Tibial nerve (tissue), 4 donors: ENCODE measurements at regions not wholly inside any gene's neighbourhood (a gene's known extent, or its start where the extent isn't known, plus 50 kb on each side); places are given as distances from the start of the nearest gene placed in this dataset.

Source experiments
- DNase-seq, 2 donors: peaks; one replicate each; pipeline ENCODE4 v3.0.0-alpha.2; 2019; ENCODE audit warnings: low spot score in 2 of 2
- H3K27ac ChIP-seq, 4 donors: fragments of 200-600 bp; sonication (generic) in 3 of 4; one replicate each; pipeline ENCODE4 v1.5.1; 2017 to 2019; ENCODE audit warnings: mild to moderate bottlenecking in 1 of 4
- H3K27me3 ChIP-seq, 2 donors: fragments of 200-600 bp; sonication (generic) in 1 of 2; one replicate each; pipeline versions ENCODE4 v1.5.1 to v1.6.0; 2017 to 2019
- H3K36me3 ChIP-seq, 3 donors: fragments of 200-600 bp; sonication (generic); one replicate each; pipeline ENCODE4 v1.5.1; 2018 to 2019
- H3K4me1 ChIP-seq, 4 donors: fragments of 200-600 bp; sonication (generic) in 3 of 4; one replicate each; pipeline ENCODE4 v1.5.1; 2017 to 2019
- H3K4me3 ChIP-seq, 4 donors: fragments of 200-600 bp; sonication (generic) in 3 of 4; one replicate each; pipeline ENCODE4 v1.5.1; 2017 to 2019; ENCODE audit warnings: mild to moderate bottlenecking in 1 of 4, moderate library complexity in 1 of 4
- H3K9me3 ChIP-seq, 4 donors: fragments of 200-600 bp; sonication (generic) in 3 of 4; one replicate each; pipeline ENCODE4 v1.5.1; 2017 to 2019
- EP300 ChIP-seq, 2 donors: sonication (generic); formaldehyde crosslinking; IDR thresholded peaks; one replicate each; pipeline ENCODE4 v1.6.1; 2017; ENCODE audit warnings: antibody characterized with exemption in 2 of 2, mild to moderate bottlenecking in 1 of 2
- POLR2A ChIP-seq, 2 donors: fragments of 450-650 bp; IDR thresholded peaks; one replicate each; pipeline ENCODE4 v1.6.1; 2017; ENCODE audit warnings: antibody characterized with exemption in 2 of 2, mild to moderate bottlenecking in 2 of 2, moderate library complexity in 2 of 2
- WGBS, 2 donors: methylation state at CpG; one replicate each; pipeline ENCODE4 v1.1.5; 2018; 5-methylcytosine and 5-hydroxymethylcytosine counted together
- TF ChIP-seq, protein P1 (sequence below), 5 experiments: fragments of 200-600 bp in 3 of 5; fragments of 450-650 bp in 2 of 5; sonication (generic) in 3 of 5; IDR thresholded peaks; one replicate each; pipeline ENCODE4 v1.5.1; 2016 to 2019; ENCODE audit warnings: antibody characterized with exemption in 5 of 5, mild to moderate bottlenecking in 3 of 5, moderate library complexity in 2 of 5

GRCh38 chr1:213606252-213606820 is 381.4 kb upstream of the PROX1 start:
- Histone ChIP-seq H3K4me1 (peaks cover 0 to 6% (median 3%) of the 10 kb centered on the region in 4 donors), H3K9me3 (no peaks in the 10 kb centered on the region), H3K27me3 (no peaks in the 10 kb centered on the region), H3K4me3 (no peak overlapping the region), H3K36me3 (no peaks in the 10 kb centered on the region), H3K27ac (no peak overlapping the region)
- TF ChIP-seq, protein P1, sequence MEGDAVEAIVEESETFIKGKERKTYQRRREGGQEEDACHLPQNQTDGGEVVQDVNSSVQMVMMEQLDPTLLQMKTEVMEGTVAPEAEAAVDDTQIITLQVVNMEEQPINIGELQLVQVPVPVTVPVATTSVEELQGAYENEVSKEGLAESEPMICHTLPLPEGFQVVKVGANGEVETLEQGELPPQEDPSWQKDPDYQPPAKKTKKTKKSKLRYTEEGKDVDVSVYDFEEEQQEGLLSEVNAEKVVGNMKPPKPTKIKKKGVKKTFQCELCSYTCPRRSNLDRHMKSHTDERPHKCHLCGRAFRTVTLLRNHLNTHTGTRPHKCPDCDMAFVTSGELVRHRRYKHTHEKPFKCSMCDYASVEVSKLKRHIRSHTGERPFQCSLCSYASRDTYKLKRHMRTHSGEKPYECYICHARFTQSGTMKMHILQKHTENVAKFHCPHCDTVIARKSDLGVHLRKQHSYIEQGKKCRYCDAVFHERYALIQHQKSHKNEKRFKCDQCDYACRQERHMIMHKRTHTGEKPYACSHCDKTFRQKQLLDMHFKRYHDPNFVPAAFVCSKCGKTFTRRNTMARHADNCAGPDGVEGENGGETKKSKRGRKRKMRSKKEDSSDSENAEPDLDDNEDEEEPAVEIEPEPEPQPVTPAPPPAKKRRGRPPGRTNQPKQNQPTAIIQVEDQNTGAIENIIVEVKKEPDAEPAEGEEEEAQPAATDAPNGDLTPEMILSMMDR (IDR thresholded peaks at IDR 0.05): no peak
- TF ChIP-seq EP300 (IDR thresholded peaks at IDR 0.05): no peak
- TF ChIP-seq POLR2A (IDR thresholded peaks at IDR 0.05): no peak
- WGBS, 2 donors: 21 to 31% methylated on average over 5 of the region's 5 CpGs
- DNase-seq: no peak

GRCh38 chr1:213613549-213613948 is 374.2 kb upstream of the PROX1 start:
- TF ChIP-seq POLR2A (IDR thresholded peaks at IDR 0.05) (no peak), EP300 (IDR thresholded peaks at IDR 0.05) (no peak)
- TF ChIP-seq, protein P1 (IDR thresholded peaks at IDR 0.05): no peak
- Histone ChIP-seq H3K4me1 (peaks cover 0 to 14% (median 0%) of the 10 kb centered on the region in 4 donors), H3K4me3 (no peak overlapping the region), H3K9me3 (no peaks in the 10 kb centered on the region), H3K27me3 (no peaks in the 10 kb centered on the region), H3K27ac (no peak overlapping the region), H3K36me3 (no peaks in the 10 kb centered on the region)
- DNase-seq: no peak
- 88 to 90% methylated on average over 2 of the region's 2 CpGs for WGBS, 2 donors

GRCh38 chr1:213615226-213615916 is 372.4 kb upstream of the PROX1 start:
- Histone ChIP-seq H3K27ac (no peak overlapping the region), H3K36me3 (no peaks in the 10 kb centered on the region), H3K4me3 (no peak overlapping the region), H3K9me3 (no peaks in the 10 kb centered on the region), H3K27me3 (no peaks in the 10 kb centered on the region), H3K4me1 (peaks cover 0 to 14% (median 0%) of the 10 kb centered on the region in 4 donors)
- TF ChIP-seq POLR2A (IDR thresholded peaks at IDR 0.05): no peak
- no peak for TF ChIP-seq EP300 (IDR thresholded peaks at IDR 0.05)
- TF ChIP-seq, protein P1 (IDR thresholded peaks at IDR 0.05): no peak
- WGBS, 2 donors: 69 to 76% methylated on average over 4 of the region's 4 CpGs
- no peak for DNase-seq

DNA sequence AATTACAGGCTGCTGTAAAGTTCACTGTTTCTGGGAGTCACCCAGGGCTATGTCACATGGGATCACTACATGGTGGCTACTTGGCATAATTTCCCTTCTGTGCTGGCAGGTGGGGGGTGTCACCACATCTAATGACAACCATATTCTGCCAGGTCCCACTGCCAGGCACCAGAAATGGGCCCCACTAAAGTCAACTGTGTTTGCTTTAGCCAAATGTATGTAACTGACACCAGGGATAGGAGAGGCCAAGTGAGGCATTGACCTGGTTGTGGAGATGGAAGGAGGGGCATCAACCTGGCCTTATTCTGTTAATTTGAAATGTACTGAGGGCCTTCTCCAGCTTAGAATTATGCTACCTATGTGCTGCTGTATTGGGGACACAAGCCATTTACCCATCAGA is 370.6 kb upstream of the PROX1 start:
- DNase-seq: no peak
- Histone ChIP-seq H3K27ac (no peak overlapping the region), H3K4me1 (peaks cover 0 to 16% (median 0%) of the 10 kb centered on the region in 4 donors), H3K9me3 (no peaks in the 10 kb centered on the region), H3K36me3 (no peaks in the 10 kb centered on the region), H3K4me3 (no peak overlapping the region), H3K27me3 (no peaks in the 10 kb centered on the region)
- TF ChIP-seq POLR2A (IDR thresholded peaks at IDR 0.05) (no peak), EP300 (IDR thresholded peaks at IDR 0.05) (no peak)
- TF ChIP-seq, protein P1 (IDR thresholded peaks at IDR 0.05): no peak

- WGBS, 2 donors: 25% methylated on average over 1 of the region's 1 CpG
These were observed 369.7 kb upstream of the PROX1 start for GRCh38 chr1:213618094-213618493.

More at GRCh38 chr1:213618094-213618493, 369.7 kb upstream of the PROX1 start:
- no peaks in the 10 kb centered on the region for H3K9me3 ChIP-seq
- no peak overlapping the region for H3K4me3 ChIP-seq
- no peak for DNase-seq
- peaks cover 0 to 23% (median 0%) of the 10 kb centered on the region in 4 donors for H3K4me1 ChIP-seq
- H3K27me3 ChIP-seq: no peaks in the 10 kb centered on the region
- TF ChIP-seq POLR2A (IDR thresholded peaks at IDR 0.05) (no peak), EP300 (IDR thresholded peaks at IDR 0.05) (no peak)
- TF ChIP-seq, protein P1 (IDR thresholded peaks at IDR 0.05): no peak
- H3K36me3 ChIP-seq: no peaks in the 10 kb centered on the region
- H3K27ac ChIP-seq: no peak overlapping the region
